GM21390 (cell line): ENCODE measurements at regions not wholly inside any gene's neighbourhood (a gene's known extent, or its start where the extent isn't known, plus 50 kb on each side); places are given as distances from the start of the nearest gene placed in this dataset.
"Not testable (repeated sequence)": the region's sequence is repeated elsewhere in the genome, so short reads cannot be mapped to it uniquely, and the experiment has no call there.

Source experiments
- ATAC-seq: cut with Tn5 transposase; IDR thresholded peaks from one replicate; pipeline ENCODE4 v1.9.1; 2021; ENCODE audit not compliant: unreplicated experiment

GRCh38 chr17:21550031-21550430 is 142.3 kb upstream of the KCNJ18 start:
- not testable (repeated sequence) for ATAC-seq

- ATAC-seq = peak; percentile 65
These were observed 141.0 kb upstream of the KCNJ18 start for GRCh38 chr17:21551081-21551881.

- not testable (repeated sequence) for ATAC-seq
These were observed 133.4 kb upstream of the KCNJ18 start for GRCh38 chr17:21558921-21559320.

GRCh38 chr17:21564262-21564661 is 128.1 kb upstream of the KCNJ18 start:
- ATAC-seq = no peak

- not testable (repeated sequence) for ATAC-seq
These were observed 127.6 kb upstream of the KCNJ18 start for GRCh38 chr17:21564757-21565156.

GRCh38 chr17:21570427-21570826 is 121.9 kb upstream of the KCNJ18 start:
- ATAC-seq = not testable (repeated sequence)

GRCh38 chr17:21572148-21572547 is 120.2 kb upstream of the KCNJ18 start:
- ATAC-seq = not testable (repeated sequence)

GRCh38 chr17:21573271-21573960 is 118.9 kb upstream of the KCNJ18 start:
- ATAC-seq = not testable (repeated sequence)

GRCh38 chr17:21573961-21574610 is 118.2 kb upstream of the KCNJ18 start:
- ATAC-seq = no peak

GRCh38 chr17:21574611-21575255 is 117.6 kb upstream of the KCNJ18 start:
- not testable (repeated sequence) for ATAC-seq

GRCh38 chr17:21578783-21579182 is 113.5 kb upstream of the KCNJ18 start:
- ATAC-seq = not testable (repeated sequence)

GRCh38 chr17:21592774-21593173 is 99.5 kb upstream of the KCNJ18 start:
- ATAC-seq = no peak

- not testable (repeated sequence) for ATAC-seq
These were observed 98.7 kb upstream of the KCNJ18 start for GRCh38 chr17:21593452-21594105.

- ATAC-seq = no peak
These were observed 97.2 kb upstream of the KCNJ18 start for GRCh38 chr17:21595086-21595485.

GRCh38 chr17:21602176-21602575 is 90.1 kb upstream of the KCNJ18 start:
- no peak for ATAC-seq

- ATAC-seq = not testable (repeated sequence)
These were observed 89.0 kb upstream of the KCNJ18 start for GRCh38 chr17:21603292-21603691.

- not testable (repeated sequence) for ATAC-seq
These were observed 80.9 kb upstream of the KCNJ18 start for GRCh38 chr17:21611443-21611842.

- not testable (repeated sequence) for ATAC-seq
These were observed 79.9 kb upstream of the KCNJ18 start for GRCh38 chr17:21612123-21613070.

- ATAC-seq = no peak
These were observed 79.3 kb upstream of the KCNJ18 start for GRCh38 chr17:21613071-21613429.

GRCh38 chr17:21626987-21627386 is 65.3 kb upstream of the KCNJ18 start:
- ATAC-seq = not testable (repeated sequence)
